ENCODE measurements at regions not wholly inside any gene's neighbourhood (a gene's known extent, or its start where the extent isn't known, plus 50 kb on each side); places are given as distances from the start of the nearest gene placed in this dataset.

DNA sequence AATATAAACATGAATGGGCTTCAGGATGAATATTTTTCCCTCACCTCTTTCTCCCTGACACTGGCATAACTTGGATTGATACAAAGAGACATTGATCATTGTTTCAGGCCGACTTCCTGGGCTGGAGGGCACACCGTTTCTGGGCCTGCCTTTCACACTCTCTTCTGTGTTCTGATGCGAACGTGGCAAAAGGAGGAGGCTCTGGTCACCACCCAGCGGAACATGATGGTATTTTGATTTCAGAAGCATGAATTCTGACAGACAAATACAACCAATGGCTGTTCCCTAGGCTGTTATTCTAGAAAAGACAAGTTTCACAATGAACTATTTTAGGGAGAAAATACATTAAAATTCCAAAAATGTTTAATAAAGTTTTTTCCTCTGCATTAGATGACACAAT is 534.5 kb upstream of the MKI67 start:
- TF ChIP-seq, protein P1, sequence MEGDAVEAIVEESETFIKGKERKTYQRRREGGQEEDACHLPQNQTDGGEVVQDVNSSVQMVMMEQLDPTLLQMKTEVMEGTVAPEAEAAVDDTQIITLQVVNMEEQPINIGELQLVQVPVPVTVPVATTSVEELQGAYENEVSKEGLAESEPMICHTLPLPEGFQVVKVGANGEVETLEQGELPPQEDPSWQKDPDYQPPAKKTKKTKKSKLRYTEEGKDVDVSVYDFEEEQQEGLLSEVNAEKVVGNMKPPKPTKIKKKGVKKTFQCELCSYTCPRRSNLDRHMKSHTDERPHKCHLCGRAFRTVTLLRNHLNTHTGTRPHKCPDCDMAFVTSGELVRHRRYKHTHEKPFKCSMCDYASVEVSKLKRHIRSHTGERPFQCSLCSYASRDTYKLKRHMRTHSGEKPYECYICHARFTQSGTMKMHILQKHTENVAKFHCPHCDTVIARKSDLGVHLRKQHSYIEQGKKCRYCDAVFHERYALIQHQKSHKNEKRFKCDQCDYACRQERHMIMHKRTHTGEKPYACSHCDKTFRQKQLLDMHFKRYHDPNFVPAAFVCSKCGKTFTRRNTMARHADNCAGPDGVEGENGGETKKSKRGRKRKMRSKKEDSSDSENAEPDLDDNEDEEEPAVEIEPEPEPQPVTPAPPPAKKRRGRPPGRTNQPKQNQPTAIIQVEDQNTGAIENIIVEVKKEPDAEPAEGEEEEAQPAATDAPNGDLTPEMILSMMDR (conservative IDR thresholded peaks at IDR 0.05 in 1 of 2, IDR thresholded peaks at IDR 0.05 in 1 of 2; ENCODE audit: extremely low read depth in 1 of 2, insufficient read depth in 1 of 2, low read depth in 1 of 2, low read length in 2 of 2) = peak; percentile 47 to 69
- no peak for TF ChIP-seq EZH2 (IDR thresholded peaks at IDR 0.05; ENCODE audit: borderline replicate concordance, low read length)

Measured in mammary epithelial cell (primary cell).